Stimulated activated CD4-positive, alpha-beta T cell treated with anti-CD3 and anti-CD28 coated beads, TNF-alpha, amount 100 ng/mL, for 1 hour (primary cell): ENCODE measurements at regions not wholly inside any gene's neighbourhood (a gene's known extent, or its start where the extent isn't known, plus 50 kb on each side); places are given as distances from the start of the nearest gene placed in this dataset.

ENCODE experiments used
- DNase-seq, 3 donors: peaks; one replicate each; pipeline ENCODE4 v3.0.0-alpha.2; 2020; ENCODE audit warnings: low read depth in 3 of 3, low spot score in 1 of 3

DNA sequence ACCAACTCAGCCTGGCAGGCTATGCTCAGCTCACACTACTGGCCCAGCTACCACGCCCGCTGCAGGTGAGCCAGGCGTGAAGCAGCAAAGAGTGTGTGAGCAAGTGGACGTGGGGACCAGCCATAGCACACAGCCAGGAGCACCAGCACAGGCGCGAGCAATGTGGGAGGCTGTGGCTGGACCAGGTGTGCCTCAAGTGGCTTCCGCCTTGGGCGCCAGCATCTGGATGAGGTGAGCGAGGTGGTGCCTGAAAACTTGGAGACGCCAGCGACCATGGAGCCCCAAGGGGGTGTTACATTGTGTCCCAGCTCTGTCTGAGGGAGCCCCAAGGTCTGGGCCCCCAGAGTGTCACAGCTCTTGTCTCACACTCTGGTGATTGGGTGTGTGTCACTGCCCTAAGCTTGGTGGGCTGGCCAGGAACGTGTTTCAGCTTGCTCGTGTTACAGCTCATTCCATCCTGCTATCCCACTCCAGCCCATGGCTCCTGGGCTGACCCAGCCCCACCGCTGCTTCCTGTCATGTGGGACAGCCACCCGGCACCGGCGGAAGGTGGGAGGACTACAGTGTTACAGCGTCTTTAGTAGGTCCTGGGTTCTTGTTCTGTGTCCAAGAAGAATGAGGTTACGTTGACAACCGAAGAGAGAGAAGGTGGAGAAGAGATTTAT, 508.0 kb upstream of the MMS22L start:
- no peak for DNase-seq

DNA sequence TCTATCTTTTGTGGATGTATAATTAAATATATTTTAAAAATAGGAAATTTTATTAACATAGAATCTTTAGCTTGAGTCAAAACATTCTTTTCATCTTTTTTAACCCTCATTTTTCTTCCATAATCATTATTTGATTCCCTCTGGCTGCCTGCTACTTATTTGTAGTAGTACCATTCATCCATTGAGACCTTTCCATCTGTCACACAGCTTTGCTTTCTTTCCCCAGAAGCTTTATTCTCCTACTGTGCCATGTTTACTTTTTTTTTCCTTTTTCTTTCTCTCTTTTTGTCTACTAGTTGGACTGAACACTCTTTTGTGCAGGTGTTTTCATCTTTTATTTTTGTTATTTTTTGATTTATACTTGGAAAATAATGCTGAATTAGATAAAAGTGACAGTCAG, 522.6 kb upstream of the MMS22L start:
- DNase-seq = no peak

DNA sequence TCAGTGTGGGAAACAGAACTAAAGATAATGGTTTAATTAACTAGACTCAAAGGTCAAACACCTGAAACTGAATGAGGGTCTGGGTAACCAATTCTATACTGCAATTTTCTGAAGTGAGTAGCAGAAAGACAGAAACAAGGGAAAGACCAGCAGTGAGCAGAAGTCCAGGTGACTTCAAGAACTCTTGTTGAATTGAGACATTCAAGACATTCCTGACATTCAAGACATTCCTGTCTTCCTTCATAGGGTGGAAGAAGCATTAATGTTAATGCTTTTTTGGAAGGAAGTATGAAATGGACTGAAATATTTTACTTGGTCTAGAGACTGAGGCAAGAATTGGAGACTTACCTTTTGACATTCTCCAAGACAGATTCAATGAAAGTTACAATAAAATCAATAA, 529.9 kb upstream of the MMS22L start:
- no peak for DNase-seq

DNA sequence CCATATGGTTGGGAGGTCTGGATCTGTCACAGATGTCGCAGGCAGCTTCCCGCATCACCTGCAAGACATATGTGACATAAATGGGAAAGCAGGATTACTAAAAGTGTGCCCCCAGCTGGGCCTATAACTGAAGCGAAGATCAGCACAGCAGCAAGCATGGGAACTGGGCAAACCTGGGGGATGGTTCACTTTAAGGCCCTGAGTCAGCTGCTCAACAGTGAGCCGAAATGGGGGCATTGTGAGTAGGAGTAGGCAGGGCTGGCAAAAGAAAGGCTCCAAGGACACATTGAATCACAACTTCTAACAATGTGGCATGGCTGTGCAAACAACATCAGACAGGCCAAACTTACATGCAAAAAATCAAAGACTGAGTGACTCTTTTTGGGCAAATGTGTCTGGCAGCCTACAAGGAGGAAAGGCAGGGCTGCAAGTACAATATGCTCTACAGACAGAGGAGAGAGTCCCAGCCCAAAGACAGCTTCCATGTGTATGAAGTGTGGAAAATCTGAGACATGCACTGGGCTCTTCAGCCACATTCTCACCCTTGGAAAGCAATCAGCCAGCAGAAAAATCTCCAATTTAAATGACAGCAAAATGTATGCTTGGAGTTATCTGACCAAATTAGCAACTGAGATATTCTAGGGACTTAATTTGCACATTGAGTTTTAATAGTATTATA, 531.0 kb upstream of the MMS22L start:
- no peak for DNase-seq

DNA sequence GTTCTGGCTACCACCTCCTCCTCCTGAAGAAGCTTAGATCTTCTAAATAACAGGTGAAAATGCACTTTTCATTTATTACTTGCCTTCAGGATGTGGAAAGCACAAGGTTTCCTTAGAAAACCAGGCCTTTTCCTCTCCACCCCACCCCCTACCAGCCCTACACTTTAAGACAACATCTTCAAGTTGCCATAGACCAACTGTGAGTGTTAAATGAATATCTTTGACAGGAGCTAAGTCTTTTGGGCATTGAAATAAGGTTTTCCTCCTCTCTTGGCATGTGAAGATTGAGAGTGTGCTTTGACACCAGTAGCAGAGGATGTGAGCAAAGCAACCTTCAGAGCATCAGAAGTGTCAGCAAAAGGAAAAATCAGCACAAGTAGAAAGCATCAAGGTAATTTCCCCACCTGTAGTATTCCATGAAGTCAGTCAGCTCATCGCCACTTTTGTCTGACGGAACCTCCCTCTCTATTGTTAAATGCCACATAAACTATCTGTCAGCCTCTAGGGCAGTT, 532.3 kb upstream of the MMS22L start:
- no peak for DNase-seq

DNA sequence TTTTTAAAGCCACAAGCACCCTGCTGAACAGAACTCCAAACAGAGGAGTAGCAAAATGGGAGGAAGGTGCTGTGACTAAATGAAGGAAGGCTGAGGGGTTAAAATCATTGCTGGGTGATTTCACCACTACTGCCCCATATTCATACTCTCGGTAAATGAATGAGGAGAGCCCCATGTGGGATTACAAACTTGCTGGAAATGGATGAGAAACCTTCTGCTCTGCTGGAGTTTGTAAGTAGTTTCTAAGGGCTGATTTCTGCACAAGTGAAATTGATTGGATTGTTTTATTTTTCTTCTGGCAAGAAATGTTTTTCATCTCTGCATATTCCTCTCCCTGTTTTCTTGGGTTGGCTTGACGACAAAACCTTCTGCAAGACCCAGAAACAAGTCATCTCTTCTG, 533.5 kb upstream of the MMS22L start:
- DNase-seq = no peak

DNA sequence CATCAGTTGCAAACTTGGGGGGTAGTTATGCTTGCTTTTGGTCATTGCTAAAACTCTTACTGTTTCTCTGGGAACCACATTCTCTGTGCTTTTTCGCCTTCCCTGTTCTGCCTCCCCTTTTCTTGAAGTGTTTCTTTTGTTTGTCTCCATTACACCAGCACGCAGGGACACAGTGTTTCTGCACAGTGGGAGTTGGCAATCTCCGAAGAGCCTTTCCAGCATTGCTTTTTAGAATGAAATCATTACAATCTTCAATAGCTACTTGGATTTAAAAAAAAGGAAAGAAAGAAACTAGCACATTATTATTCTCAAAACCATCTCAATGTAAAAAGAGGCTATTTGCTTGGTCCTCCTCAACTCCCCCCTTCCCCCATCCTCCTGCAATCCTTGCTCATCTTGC, 536.7 kb upstream of the MMS22L start:
- DNase-seq = no peak

DNA sequence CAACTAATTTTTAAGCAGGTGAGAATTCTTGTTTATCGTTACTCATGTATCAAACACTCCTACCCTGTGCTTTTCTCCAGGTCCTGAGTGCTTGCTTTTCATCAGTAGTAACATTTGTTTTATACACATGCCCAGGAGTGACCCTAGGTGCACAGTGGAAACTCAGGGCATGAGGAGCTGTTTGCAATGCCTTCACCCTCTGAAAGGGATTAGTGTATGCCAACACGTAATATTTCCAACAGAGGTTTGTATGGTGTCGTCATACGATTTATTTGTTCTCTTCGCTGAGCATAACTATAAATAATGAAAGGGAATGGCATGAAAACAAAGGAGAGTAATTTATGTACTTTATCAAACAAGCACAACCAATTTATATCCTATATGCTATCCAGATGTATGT, 537.4 kb upstream of the MMS22L start:
- no peak for DNase-seq

DNA sequence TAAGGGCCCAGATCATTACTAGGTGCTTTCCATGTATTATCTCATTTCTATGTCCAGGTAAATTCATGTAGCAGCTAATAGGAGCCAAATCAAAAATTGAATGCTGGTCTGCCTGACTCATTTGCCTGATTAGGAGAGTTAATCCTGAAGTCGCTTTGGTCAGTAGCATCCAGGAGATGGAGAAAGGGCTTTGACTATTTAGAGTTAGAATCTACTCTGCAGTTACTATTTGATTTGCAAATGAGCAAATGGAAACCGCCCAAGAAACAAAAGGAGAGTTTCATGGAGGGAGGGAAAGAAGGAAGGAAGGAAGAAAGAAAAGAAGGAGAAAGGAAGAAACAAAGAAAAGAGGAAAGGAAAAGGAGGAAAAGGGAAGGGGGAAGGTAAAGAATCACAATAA, 539.6 kb upstream of the MMS22L start:
- DNase-seq = no peak

DNA sequence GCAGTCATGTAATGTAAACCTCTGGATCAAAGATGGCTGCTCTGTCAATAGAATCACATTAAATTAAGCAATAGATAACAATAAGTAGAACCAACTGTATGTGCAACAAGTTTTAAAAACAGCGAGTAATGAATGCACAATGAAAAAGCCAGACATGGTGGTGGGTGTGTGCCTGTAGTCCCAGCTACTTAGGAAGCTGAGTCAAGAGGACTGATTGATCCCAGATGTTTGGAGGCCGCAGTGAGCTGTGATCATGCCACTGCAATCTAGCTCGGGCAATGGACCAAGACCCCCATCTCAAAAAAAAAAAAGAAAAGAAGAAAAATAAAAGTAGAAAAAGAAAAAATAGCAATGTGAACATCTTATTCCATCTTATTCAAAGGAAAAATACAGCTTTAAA, 558.7 kb upstream of the MMS22L start:
- DNase-seq = no peak

DNA sequence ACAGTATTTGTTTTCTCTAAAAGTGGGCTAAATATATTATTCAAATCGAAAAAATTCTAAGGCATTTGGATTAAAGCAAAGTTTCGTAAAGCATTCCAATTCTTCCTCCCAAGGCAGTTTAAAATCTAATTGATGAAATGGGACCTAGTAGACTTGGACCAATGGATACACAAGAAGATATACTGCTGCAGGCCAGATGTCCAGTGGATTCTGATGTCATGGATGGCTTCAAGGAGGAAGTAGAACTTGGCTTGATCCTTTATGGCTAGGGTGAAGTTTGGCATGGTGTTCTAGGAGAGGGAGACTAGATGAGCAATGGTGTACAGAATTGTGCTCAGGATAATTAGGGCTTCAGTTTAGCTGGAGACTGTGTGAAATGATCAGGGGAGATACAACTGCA, 559.5 kb upstream of the MMS22L start:
- DNase-seq = no peak

DNA sequence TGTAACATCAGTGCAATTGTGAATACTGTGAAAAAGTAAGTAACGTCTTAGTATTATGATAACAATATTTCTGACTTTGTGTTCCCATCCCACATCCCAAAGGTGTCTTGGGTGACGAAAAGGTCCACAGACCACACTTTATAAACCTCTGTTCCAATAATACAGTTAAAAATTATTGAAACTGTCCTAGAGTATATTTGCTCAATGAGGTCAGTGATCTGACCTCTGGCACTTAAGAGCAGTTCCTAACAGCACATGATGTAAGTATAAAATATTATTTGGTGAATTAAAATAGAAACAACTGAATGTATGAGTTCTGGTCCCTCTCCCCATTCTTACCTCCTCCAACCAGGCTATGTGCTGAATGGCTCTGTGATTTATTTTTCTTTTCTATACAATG, 566.4 kb upstream of the MMS22L start:
- DNase-seq = no peak

DNA sequence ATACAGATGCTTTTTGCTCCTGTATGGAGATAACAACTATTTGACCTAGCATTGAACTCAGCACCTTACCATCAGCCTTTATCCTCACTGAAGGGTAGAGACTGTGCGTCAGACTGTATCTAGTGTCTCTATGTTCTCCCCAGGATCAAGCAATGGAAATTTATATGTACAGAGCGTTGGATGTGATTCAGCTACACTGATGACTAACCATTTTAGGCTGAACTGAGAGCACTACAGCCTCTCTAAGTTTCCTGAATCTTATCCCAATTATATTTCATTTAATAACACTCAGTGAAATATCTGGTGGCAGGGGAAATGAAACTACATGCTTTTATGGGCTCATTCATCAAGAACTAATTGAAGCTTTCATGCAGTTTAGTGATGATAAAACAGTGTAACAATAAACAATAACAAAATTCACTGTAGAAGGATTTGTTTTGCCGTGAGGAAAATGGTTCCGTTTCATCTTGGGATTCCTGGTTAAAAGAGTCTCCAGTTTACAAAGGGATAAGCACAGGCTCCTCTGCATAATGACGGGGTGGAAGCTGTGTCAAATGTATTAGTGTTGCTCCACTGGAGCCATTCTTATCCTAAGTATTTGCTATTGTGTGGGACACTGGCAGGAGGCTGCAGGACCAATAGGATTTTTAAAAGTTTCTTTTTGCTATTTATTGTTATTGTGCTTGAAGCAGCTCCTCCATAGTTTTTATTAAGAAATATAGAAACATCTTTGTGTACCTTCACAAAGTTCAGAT, 567.6 kb upstream of the MMS22L start:
- no peak for DNase-seq

DNA sequence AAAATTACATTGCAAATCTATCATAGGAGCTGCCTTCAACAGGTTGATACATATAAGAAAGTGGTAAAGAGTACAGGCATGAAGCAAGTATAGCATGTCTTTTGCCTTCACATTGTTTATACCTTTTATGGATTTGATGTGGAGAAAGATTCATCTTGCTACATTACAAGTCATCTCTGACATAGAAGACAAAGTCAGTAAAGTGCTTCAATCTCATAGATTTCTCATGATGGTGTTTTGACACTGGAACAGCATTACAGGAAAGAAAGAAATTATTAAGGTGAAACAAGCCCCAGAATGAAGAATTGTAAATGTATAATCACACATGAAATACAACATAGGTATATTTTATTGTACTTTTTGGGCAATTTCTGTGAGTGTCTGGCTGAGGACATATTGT, 580.7 kb upstream of the MMS22L start:
- DNase-seq = no peak

DNA sequence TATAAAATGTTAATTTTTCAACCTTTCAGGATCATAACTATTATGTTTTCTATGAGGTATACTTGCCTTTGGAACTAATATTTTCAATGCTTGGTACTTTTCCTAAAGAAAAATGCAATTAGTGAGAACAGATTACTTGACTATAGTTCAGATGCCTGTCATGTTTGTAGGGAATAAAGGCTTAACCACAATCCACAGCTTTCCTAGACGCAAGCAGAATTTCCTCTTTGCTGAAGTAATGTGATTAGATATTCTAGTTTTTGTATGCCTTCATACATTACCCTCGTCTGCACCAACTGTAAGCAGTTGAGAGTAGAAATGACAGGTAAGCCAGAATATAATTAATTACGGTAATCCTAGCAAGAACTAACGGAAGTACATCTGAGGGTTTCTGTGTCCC, 581.4 kb upstream of the MMS22L start:
- DNase-seq = no peak

DNA sequence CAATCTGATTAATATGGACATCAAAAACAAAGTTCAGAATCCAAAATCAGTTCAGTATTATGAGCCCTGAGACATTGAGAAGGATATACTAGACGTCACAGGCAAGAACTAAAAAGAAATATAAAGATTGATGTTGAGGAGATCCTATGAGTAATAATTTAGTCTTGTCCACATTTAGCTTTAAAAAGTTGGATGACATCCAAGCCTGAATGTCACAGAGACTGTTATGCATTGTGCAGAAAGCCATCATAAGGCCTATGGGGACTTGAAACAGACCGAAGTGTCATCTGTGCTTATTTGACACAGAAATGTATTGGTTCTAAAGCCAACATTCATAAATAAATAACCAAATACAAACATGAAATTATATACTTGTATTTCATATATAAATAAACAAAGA, 581.8 kb upstream of the MMS22L start:
- no peak for DNase-seq

DNA sequence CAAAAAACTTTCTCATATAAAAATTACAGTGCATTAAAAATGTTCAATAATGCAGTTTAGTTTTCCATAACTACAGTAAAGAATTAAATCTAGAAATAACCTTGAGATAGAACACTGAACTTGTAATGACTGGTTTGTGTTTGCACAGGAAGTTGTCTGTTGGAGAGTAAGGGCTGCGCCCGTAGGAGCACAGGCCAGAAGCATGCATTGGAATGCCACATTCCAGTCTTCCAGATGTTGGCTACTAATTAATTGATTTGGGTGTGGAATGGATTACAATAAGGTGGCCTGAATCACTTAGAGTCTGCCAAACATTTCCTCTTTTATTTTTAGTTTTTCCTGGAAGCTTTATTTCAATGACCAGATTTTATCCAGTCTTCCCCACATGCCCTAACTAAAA, 582.6 kb upstream of the MMS22L start:
- DNase-seq = no peak

DNA sequence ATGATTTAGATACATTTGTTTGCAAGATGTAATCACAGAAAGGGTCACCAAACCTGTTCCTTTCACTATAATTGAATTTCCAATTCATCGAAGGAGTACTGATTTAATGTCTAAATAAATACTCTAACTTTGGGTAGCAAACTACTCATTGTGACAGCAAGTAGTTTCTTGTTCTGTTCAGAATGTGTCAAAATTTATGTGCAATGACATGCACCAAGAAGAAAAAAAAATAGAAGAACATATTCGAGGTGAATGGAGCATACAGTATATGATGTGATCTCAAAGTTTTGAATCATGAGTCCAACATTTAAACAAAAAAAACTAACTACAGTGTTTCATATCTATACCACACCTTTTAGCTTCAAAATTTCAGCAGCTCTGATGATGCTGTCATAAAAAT, 583.6 kb upstream of the MMS22L start:
- no peak for DNase-seq

DNA sequence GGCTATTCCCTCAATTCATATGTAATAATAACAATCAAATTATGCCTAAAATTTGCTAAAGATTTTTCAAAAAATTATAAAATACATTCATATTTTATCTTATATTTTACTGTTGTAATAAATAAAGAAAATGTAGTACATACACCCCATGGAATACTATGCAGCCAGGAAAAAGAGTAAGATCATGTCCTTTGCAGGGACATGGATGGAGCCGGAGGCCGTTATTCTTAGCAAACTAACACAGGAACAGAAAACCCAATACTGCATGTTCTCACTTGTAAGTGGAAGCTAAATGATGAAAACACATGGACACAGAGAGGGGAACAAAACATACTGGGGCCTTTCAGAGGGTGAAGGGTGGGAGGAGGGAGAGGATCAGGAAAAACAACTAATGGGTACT, 584.2 kb upstream of the MMS22L start:
- DNase-seq = no peak

DNA sequence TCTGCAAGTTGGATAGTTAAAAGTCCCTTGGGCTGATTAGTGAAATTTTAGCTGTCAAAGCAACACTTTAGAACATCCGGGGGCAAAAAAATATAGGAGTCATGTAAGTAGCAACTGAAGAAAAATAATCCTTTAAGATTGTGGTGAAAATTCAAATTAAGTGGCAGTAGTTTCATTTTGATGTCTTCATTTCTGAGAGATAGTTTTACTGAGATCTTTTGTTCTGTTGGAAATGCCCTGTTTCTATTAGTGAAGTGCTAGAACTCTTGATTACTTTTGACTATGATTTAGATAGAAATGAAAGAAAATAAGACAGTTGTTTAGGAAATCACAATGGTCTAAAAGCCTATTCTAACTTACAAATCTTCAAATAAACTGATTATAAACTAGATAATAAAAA, 587.3 kb upstream of the MMS22L start:
- no peak for DNase-seq

DNA sequence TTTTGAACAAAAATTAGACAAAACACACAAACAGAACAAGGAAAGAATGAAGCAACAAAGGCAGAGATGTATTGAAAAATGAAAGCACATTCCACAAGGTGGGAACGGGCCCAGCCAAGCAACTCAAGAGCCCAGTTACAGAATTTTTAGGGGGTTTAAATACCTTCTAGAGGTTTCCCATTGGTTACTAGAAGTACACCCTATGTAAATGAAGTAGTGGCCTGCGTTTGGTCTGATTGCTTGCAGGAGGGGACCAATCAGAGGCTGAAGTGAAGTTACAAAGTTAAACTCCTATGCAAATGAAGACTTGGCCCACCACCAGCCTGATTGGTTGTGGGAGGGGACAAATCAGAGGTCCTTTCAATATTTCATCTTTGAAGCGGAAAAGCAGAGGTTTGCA, 593.7 kb upstream of the MMS22L start:
- no peak for DNase-seq

DNA sequence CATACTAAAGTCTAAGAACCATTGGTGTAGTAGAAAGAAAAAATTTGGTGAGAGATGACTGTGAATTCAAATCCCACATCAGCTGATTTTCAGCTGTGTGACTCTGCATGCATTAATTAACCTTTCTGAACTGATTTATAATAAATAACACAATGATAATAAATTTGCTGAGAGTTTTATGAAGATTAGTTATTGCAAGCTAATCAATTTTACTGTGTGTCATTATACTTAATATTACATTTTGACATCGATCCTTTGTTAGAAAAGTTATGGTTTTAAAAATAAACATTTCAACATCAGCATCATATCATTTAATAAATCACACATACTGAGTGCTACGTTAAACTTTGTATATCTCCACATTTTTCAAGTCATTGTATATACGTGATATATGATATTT, 599.7 kb upstream of the MMS22L start:
- DNase-seq = no peak
